ENCODE measurements at regions not wholly inside any gene's neighbourhood (a gene's known extent, or its start where the extent isn't known, plus 50 kb on each side); places are given as distances from the start of the nearest gene placed in this dataset.
"Not testable (repeated sequence)": the region's sequence is repeated elsewhere in the genome, so short reads cannot be mapped to it uniquely, and the experiment has no call there.

DNA sequence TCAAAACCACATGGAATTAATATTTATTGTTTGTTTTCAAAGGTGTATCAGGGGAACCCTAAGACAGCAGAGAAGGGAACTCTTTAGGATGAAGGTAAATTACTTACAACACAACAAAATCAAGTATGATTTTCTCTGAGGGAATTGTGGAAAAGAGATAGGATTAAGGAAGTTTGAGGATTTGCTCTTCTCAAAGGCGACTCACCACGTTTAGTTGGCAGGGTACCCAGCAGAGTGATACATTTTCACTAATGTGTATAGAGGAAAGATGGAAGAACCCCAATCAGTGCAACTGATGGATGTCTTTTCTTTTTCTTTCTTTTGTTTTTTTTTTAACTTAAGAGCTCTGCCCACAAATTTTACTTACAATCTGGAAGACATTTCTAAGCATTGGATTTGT, 499.2 kb downstream of the CCER1 start:
- H3K27ac ChIP-seq (ENCODE audit: low read length): no peak overlapping the region
- no peaks in the 10 kb centered on the region for H3K9me2 ChIP-seq (ENCODE audit: insufficient read depth, low read length)
- no peaks in the 10 kb centered on the region for H3K9me3 ChIP-seq (ENCODE audit: low read length)
- no peaks in the 10 kb centered on the region for H3K79me2 ChIP-seq (replicated peaks; ENCODE audit: insufficient read depth, low read length)
- no peaks in the 10 kb centered on the region for H3K36me3 ChIP-seq (ENCODE audit: insufficient read depth, low read length)
- no peaks in the 10 kb centered on the region for H3K27me3 ChIP-seq (ENCODE audit: insufficient read depth, low read depth, low read length)
- H3K4me3 ChIP-seq (ENCODE audit: low read length): no peak overlapping the region
- H3K9ac ChIP-seq (ENCODE audit: low read length): no peak overlapping the region
- H2AFZ ChIP-seq (ENCODE audit: low read depth, low read length): no peak overlapping the region
- H3F3A ChIP-seq (ENCODE audit: insufficient read depth, low read length, poor library complexity, severe bottlenecking): no peaks in the 10 kb centered on the region
- H3K4me2 ChIP-seq (ENCODE audit: low read length): no peak overlapping the region
- H4K20me1 ChIP-seq (ENCODE audit: insufficient read depth): no peaks in the 10 kb centered on the region
- TF ChIP-seq, protein P1, sequence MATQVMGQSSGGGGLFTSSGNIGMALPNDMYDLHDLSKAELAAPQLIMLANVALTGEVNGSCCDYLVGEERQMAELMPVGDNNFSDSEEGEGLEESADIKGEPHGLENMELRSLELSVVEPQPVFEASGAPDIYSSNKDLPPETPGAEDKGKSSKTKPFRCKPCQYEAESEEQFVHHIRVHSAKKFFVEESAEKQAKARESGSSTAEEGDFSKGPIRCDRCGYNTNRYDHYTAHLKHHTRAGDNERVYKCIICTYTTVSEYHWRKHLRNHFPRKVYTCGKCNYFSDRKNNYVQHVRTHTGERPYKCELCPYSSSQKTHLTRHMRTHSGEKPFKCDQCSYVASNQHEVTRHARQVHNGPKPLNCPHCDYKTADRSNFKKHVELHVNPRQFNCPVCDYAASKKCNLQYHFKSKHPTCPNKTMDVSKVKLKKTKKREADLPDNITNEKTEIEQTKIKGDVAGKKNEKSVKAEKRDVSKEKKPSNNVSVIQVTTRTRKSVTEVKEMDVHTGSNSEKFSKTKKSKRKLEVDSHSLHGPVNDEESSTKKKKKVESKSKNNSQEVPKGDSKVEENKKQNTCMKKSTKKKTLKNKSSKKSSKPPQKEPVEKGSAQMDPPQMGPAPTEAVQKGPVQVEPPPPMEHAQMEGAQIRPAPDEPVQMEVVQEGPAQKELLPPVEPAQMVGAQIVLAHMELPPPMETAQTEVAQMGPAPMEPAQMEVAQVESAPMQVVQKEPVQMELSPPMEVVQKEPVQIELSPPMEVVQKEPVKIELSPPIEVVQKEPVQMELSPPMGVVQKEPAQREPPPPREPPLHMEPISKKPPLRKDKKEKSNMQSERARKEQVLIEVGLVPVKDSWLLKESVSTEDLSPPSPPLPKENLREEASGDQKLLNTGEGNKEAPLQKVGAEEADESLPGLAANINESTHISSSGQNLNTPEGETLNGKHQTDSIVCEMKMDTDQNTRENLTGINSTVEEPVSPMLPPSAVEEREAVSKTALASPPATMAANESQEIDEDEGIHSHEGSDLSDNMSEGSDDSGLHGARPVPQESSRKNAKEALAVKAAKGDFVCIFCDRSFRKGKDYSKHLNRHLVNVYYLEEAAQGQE (IDR thresholded peaks at IDR 0.05; ENCODE audit: borderline replicate concordance): no peak
- no peak for TF ChIP-seq TAF1 (IDR thresholded peaks at IDR 0.05; ENCODE audit: low read depth)
- no peak for TF ChIP-seq EP300 (conservative IDR thresholded peaks at IDR 0.05; ENCODE audit: poor library complexity, severe bottlenecking)

DNA sequence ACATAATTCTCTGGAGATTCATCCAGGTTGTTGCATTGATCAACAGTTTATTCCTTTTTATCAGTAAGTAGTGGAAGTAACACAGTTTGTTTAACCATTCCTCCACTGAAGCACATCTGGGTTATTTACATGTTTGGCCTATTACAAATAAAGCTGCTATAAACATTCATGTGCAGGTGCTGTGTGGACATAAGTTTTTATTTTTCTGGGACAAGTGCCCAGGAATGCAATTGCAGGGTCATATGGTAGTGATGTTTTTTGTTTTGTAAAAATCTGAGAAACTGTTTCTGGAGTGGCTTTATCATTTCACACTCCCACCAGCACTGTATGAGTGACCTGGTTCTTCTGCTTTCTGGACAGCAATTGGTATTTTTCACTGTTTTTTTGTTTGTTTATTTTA, 505.4 kb downstream of the CCER1 start:
- Histone ChIP-seq H3K9me3 (ENCODE audit: low read length) (no peaks in the 10 kb centered on the region), H3K4me3 (ENCODE audit: low read length) (no peak overlapping the region), H3K79me2 (replicated peaks; ENCODE audit: insufficient read depth, low read length) (no peaks in the 10 kb centered on the region), H4K20me1 (ENCODE audit: insufficient read depth) (no peaks in the 10 kb centered on the region), H3K9me2 (ENCODE audit: insufficient read depth, low read length) (no peaks in the 10 kb centered on the region), H3K36me3 (ENCODE audit: insufficient read depth, low read length) (no peaks in the 10 kb centered on the region), H3K9ac (ENCODE audit: low read length) (no peak overlapping the region), H2AFZ (ENCODE audit: low read depth, low read length) (no peak overlapping the region), H3K27me3 (ENCODE audit: insufficient read depth, low read depth, low read length) (no peaks in the 10 kb centered on the region), H3K27ac (ENCODE audit: low read length) (no peak overlapping the region), H3K4me2 (ENCODE audit: low read length) (no peak overlapping the region), H3F3A (ENCODE audit: insufficient read depth, low read length, poor library complexity, severe bottlenecking) (no peaks in the 10 kb centered on the region)
- TF ChIP-seq, protein P2, sequence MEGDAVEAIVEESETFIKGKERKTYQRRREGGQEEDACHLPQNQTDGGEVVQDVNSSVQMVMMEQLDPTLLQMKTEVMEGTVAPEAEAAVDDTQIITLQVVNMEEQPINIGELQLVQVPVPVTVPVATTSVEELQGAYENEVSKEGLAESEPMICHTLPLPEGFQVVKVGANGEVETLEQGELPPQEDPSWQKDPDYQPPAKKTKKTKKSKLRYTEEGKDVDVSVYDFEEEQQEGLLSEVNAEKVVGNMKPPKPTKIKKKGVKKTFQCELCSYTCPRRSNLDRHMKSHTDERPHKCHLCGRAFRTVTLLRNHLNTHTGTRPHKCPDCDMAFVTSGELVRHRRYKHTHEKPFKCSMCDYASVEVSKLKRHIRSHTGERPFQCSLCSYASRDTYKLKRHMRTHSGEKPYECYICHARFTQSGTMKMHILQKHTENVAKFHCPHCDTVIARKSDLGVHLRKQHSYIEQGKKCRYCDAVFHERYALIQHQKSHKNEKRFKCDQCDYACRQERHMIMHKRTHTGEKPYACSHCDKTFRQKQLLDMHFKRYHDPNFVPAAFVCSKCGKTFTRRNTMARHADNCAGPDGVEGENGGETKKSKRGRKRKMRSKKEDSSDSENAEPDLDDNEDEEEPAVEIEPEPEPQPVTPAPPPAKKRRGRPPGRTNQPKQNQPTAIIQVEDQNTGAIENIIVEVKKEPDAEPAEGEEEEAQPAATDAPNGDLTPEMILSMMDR (IDR thresholded peaks at IDR 0.05; ENCODE audit: poor library complexity, severe bottlenecking): no peak
- TF ChIP-seq EP300 (conservative IDR thresholded peaks at IDR 0.05; ENCODE audit: poor library complexity, severe bottlenecking): no peak
- no peak for TF ChIP-seq POLR2AphosphoS5 (IDR thresholded peaks at IDR 0.05)

DNA sequence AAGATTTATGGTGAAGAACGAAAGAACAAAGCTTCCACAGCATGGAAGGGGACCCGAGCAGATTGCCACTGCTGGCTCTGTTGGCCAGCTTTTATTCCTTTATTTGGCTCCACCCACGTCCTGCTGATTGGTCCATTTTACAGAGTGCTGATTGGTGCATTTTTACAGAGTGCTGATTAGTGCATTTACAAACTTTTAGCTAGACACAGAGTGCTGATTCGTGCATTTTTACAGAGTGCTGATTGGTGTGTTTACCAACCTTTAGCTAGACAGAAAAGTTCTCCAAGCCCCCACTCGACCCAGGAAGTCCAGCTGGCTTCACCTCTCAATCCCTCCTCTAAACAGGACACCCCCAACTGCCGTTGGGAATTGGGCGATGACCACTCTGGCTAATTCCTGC, 511.5 kb downstream of the CCER1 start:
- not testable (repeated sequence) for H3K4me2 ChIP-seq (ENCODE audit: low read length); H3K4me3 ChIP-seq (ENCODE audit: low read length); H3K36me3 ChIP-seq (ENCODE audit: insufficient read depth, low read length); H3K27me3 ChIP-seq (ENCODE audit: insufficient read depth, low read depth, low read length); H2AFZ ChIP-seq (ENCODE audit: low read depth, low read length); H3K79me2 ChIP-seq (replicated peaks; ENCODE audit: insufficient read depth, low read length); H3K27ac ChIP-seq (ENCODE audit: low read length); H3K9me3 ChIP-seq (ENCODE audit: low read length); H4K20me1 ChIP-seq (ENCODE audit: insufficient read depth); H3K9ac ChIP-seq (ENCODE audit: low read length); H3F3A ChIP-seq (ENCODE audit: insufficient read depth, low read length, poor library complexity, severe bottlenecking); H3K9me2 ChIP-seq (ENCODE audit: insufficient read depth, low read length)

DNA sequence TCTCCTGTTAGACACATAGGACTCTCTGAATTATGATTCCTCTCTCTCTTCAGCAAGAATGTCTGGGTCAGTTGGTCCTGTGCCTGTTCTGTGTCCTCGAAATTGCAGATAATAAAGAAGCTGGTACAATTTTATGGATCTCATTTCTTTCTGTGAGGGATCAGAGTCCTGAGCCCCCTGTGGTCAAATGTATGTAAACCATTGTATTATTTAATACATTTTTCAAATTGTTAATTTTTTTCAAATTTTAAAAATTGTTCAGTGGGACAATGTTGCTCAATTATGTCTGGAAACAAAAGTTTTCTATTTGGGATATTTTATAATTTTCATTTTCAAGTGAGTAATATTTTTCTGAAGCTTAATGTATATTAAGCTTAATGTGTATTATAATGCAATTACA, 513.5 kb downstream of the CCER1 start:
- Histone ChIP-seq H3K4me3 (ENCODE audit: low read length) (no peak overlapping the region), H3K9me2 (ENCODE audit: insufficient read depth, low read length) (no peaks in the 10 kb centered on the region), H3K9ac (ENCODE audit: low read length) (no peak overlapping the region), H3K79me2 (replicated peaks; ENCODE audit: insufficient read depth, low read length) (no peaks in the 10 kb centered on the region), H3K9me3 (ENCODE audit: low read length) (no peaks in the 10 kb centered on the region), H4K20me1 (ENCODE audit: insufficient read depth) (no peaks in the 10 kb centered on the region), H3K27me3 (ENCODE audit: insufficient read depth, low read depth, low read length) (no peaks in the 10 kb centered on the region), H2AFZ (ENCODE audit: low read depth, low read length) (no peak overlapping the region), H3K27ac (ENCODE audit: low read length) (no peak overlapping the region), H3K4me2 (ENCODE audit: low read length) (no peak overlapping the region), H3K36me3 (ENCODE audit: insufficient read depth, low read length) (no peaks in the 10 kb centered on the region), H3F3A (ENCODE audit: insufficient read depth, low read length, poor library complexity, severe bottlenecking) (no peaks in the 10 kb centered on the region)
- TF ChIP-seq, protein P2 (IDR thresholded peaks at IDR 0.05; ENCODE audit: poor library complexity, severe bottlenecking): no peak
- TF ChIP-seq TAF1 (IDR thresholded peaks at IDR 0.05; ENCODE audit: low read depth) (no peak), MXI1 (conservative IDR thresholded peaks at IDR 0.05; ENCODE audit: poor library complexity, severe bottlenecking) (no peak), RAD21 (conservative IDR thresholded peaks at IDR 0.05) (no peak)
- TF ChIP-seq, protein P1 (IDR thresholded peaks at IDR 0.05; ENCODE audit: borderline replicate concordance): no peak

Measured in neural cell (in vitro differentiated cells).